IMR-90 (cell line): ENCODE measurements at regions not wholly inside any gene's neighbourhood (a gene's known extent, or its start where the extent isn't known, plus 50 kb on each side); places are given as distances from the start of the nearest gene placed in this dataset.

Experiments used
- ATAC-seq: fragments of 200-7000 bp; cut with Tn5 transposase; 2 replicates; pipeline ENCODE4 v1.9.1; 2020; ENCODE audit warnings: low read depth, mild to moderate bottlenecking, moderate library complexity
- BruUV-seq: library from RNA; stranded (reverse); fragments of 400-500 nt; replicated peaks from 2 replicates; lab custom pipeline; 2021; lab: Mats Ljungman, UMichigan
- CTCF ChIA-PET: fragments of 300-600 bp; formaldehyde crosslinking; extraction: SDS; loops from one replicate; lab custom pipeline; 2021; ENCODE audit warnings: antibody characterized with exemption; lab: Yijun Ruan, JAX
- POLR2A ChIA-PET: fragments of 300-600 bp; sonication (Branson Sonifier 250); formaldehyde crosslinking; loops from one replicate; lab custom pipeline; 2022; ENCODE audit warnings: antibody characterized with exemption; ENCODE audit not compliant: unreplicated experiment; lab: Charles Lee
- DNase-seq: peaks from one replicate; pipeline ENCODE4 v3.0.0; 2013
- H2AFZ ChIP-seq: replicated peaks from 2 replicates; pipeline ENCODE3; 2013; ENCODE audit warnings: low read length, mild to moderate bottlenecking; ENCODE audit not compliant: poor library complexity
- H2AK5ac ChIP-seq: 2 replicates; pipeline ENCODE4 v1.6.1; 2013; ENCODE audit warnings: low read depth, low read length, inconsistent platforms
- H2AK9ac ChIP-seq: replicated peaks from 2 replicates; pipeline ENCODE3; 2013; ENCODE audit warnings: mild to moderate bottlenecking, low read depth, low read length, moderate library complexity; ENCODE audit not compliant: poor library complexity
- H2BK120ac ChIP-seq: 2 replicates; pipeline ENCODE4 v1.6.1; 2013; ENCODE audit warnings: low read depth, low read length, inconsistent platforms
- H2BK15ac ChIP-seq: 3 replicates; pipeline ENCODE4 v1.6.1; 2013; ENCODE audit warnings: low read depth, low read length, inconsistent platforms
- H2BK20ac ChIP-seq: 2 replicates; pipeline ENCODE4 v1.6.1; 2013; ENCODE audit warnings: low read depth, mild to moderate bottlenecking, inconsistent platforms, low read length, moderate library complexity
- H2BK5ac ChIP-seq: 2 replicates; pipeline ENCODE4 v1.6.1; 2013; ENCODE audit warnings: mild to moderate bottlenecking, low read depth, low read length, inconsistent platforms; ENCODE audit not compliant: poor library complexity, severe bottlenecking
- H3K14ac ChIP-seq: replicated peaks from 2 replicates; pipeline ENCODE4 v1.6.1; 2013; ENCODE audit warnings: low read depth, low read length, inconsistent platforms
- H3K18ac ChIP-seq: 2 replicates; pipeline ENCODE4 v1.6.1; 2013; ENCODE audit warnings: low read depth, low read length, control low read depth
- H3K23ac ChIP-seq: 2 replicates; pipeline ENCODE4 v1.6.1; 2013; ENCODE audit warnings: low read depth, low read length, inconsistent platforms
- H3K27ac ChIP-seq: 2 replicates; pipeline ENCODE4 v1.5.1; 2013; ENCODE audit warnings: mild to moderate bottlenecking, control low read depth, low read length; ENCODE audit not compliant: insufficient read depth
- H3K27me3 ChIP-seq: 2 replicates; pipeline ENCODE4 v1.6.1; 2013; ENCODE audit warnings: low read length; ENCODE audit not compliant: control insufficient read depth, insufficient read depth
- H3K36me3 ChIP-seq: 2 replicates; pipeline ENCODE4 v1.6.1; 2013; ENCODE audit warnings: low read length, mixed read lengths; ENCODE audit not compliant: control insufficient read depth, insufficient read depth
- H3K4ac ChIP-seq: 2 replicates; pipeline ENCODE4 v1.6.1; 2013; ENCODE audit warnings: low read depth, low read length, inconsistent platforms
- H3K4me1 ChIP-seq: 2 replicates; pipeline ENCODE4 v1.6.1; 2013; ENCODE audit warnings: low read length, mixed read lengths; ENCODE audit not compliant: control insufficient read depth, insufficient read depth
- H3K4me2 ChIP-seq: 2 replicates; pipeline ENCODE4 v1.6.1; 2013; ENCODE audit warnings: low read depth, mild to moderate bottlenecking, control low read depth, low read length, moderate library complexity
- H3K4me3 ChIP-seq: 2 replicates; pipeline ENCODE4 v1.5.1; 2013; ENCODE audit warnings: low read depth, mild to moderate bottlenecking, control low read depth, low read length, moderate library complexity; ENCODE audit not compliant: insufficient read depth
- H3K56ac ChIP-seq: 2 replicates; pipeline ENCODE4 v1.6.1; 2013; ENCODE audit warnings: low read length, inconsistent platforms; ENCODE audit not compliant: insufficient read depth; ENCODE audit errors: extremely low read depth
- H3K79me1 ChIP-seq, 2 experiments: 2 replicates each; pipeline ENCODE4 v1.6.1; 2013; ENCODE audit warnings: low read length in 2 of 2, inconsistent platforms in 1 of 2, low read depth in 1 of 2
- H3K9ac ChIP-seq: 2 replicates; pipeline ENCODE4 v1.6.1; 2013; ENCODE audit warnings: low read depth, low read length, control low read depth
- H3K9me1 ChIP-seq: 2 replicates; pipeline ENCODE4 v1.6.1; 2013; ENCODE audit warnings: low read length, inconsistent platforms; ENCODE audit not compliant: insufficient read depth
- H3K9me3 ChIP-seq: 2 replicates; pipeline ENCODE4 v1.6.1; 2013; ENCODE audit warnings: low read length; ENCODE audit not compliant: control insufficient read depth, insufficient read depth
- H4K20me1 ChIP-seq: 2 replicates; pipeline ENCODE4 v1.6.1; 2013; ENCODE audit warnings: low read length, inconsistent platforms; ENCODE audit not compliant: insufficient read depth
- H4K5ac ChIP-seq: 2 replicates; pipeline ENCODE4 v1.6.1; 2013; ENCODE audit warnings: mild to moderate bottlenecking, low read depth, low read length, control low read depth
- H4K8ac ChIP-seq, 2 experiments: 2 replicates each; pipeline ENCODE4 v1.6.1; 2013; ENCODE audit warnings: low read depth in 2 of 2, low read length in 2 of 2, control low read depth in 1 of 2, inconsistent platforms in 1 of 2
- H4K91ac ChIP-seq: 2 replicates; pipeline ENCODE4 v1.6.1; 2013; ENCODE audit warnings: low read depth, low read length, inconsistent platforms; ENCODE audit not compliant: insufficient read depth
- BHLHE40 ChIP-seq: fragments of 150-350 bp; IDR thresholded peaks from 2 replicates; pipeline ENCODE4 v1.6.1; 2016; ENCODE audit warnings: mild to moderate bottlenecking, low read depth, low read length
- CEBPB ChIP-seq: IDR thresholded peaks from 2 replicates; pipeline ENCODE4 v1.6.1; 2012; ENCODE audit warnings: low read depth, low read length, improper control_type of control experiment
- CHD1 ChIP-seq: IDR thresholded peaks from 2 replicates; pipeline ENCODE4 v1.6.1; 2012; ENCODE audit warnings: low read depth, low read length, improper control_type of control experiment
- CTCF ChIP-seq: conservative IDR thresholded peaks from 2 replicates; pipeline ENCODE4 v1.5.1; 2012; ENCODE audit warnings: mild to moderate bottlenecking, low read depth, low read length, improper control_type of control experiment
- ELK1 ChIP-seq: fragments of 150-350 bp; IDR thresholded peaks from 2 replicates; pipeline ENCODE4 v1.6.1; 2016; ENCODE audit warnings: low read depth, mild to moderate bottlenecking, low read length, moderate library complexity, borderline replicate concordance
- FOS ChIP-seq: fragments of 150-350 bp; IDR thresholded peaks from 2 replicates; pipeline ENCODE4 v1.6.1; 2016; ENCODE audit warnings: low read depth, low read length
- MAFK ChIP-seq: IDR thresholded peaks from 2 replicates; pipeline ENCODE4 v1.6.1; 2012; ENCODE audit warnings: low read depth, low read length, improper control_type of control experiment
- MXI1 ChIP-seq: IDR thresholded peaks from 2 replicates; pipeline ENCODE4 v1.6.1; 2012; ENCODE audit warnings: low read depth, mild to moderate bottlenecking, low read length, moderate library complexity, borderline replicate concordance
- NFE2L2 ChIP-seq: fragments of 150-350 bp; IDR thresholded peaks from 2 replicates; pipeline ENCODE4 v1.6.1; 2016; ENCODE audit warnings: low read depth, mild to moderate bottlenecking, low read length
- POLR2A ChIP-seq: IDR thresholded peaks from 2 replicates; pipeline ENCODE4 v1.6.1; 2012; ENCODE audit warnings: mild to moderate bottlenecking, low read depth, low read length
- RAD21 ChIP-seq: IDR thresholded peaks from 2 replicates; pipeline ENCODE4 v1.6.1; 2012; ENCODE audit warnings: low read length, improper control_type of control experiment
- RCOR1 ChIP-seq: IDR thresholded peaks from 2 replicates; pipeline ENCODE4 v1.6.1; 2012; ENCODE audit warnings: mild to moderate bottlenecking, low read length, improper control_type of control experiment; ENCODE audit not compliant: insufficient replicate concordance
- RFX5 ChIP-seq: IDR thresholded peaks from 2 replicates; pipeline ENCODE4 v1.8.0; 2012; ENCODE audit warnings: low read depth, mild to moderate bottlenecking, low read length, moderate library complexity
- SMC3 ChIP-seq: fragments of 150-350 bp; IDR thresholded peaks from 2 replicates; pipeline ENCODE4 v1.6.1; 2016; ENCODE audit warnings: low read depth, mild to moderate bottlenecking, antibody characterized with exemption, low read length, moderate library complexity
- USF2 ChIP-seq: fragments of 150-350 bp; IDR thresholded peaks from 2 replicates; pipeline ENCODE4 v1.6.1; 2017; ENCODE audit warnings: mild to moderate bottlenecking, antibody characterized with exemption, low read length, low read depth
- WGBS, 2 experiments: methylation state at CpG; one replicate each; pipeline versions ENCODE4 v1.1.5 to v1.1.7; 2013; ENCODE audit warnings: missing lambda C conversion rate in 2 of 2; ENCODE audit not compliant: insufficient read length in 1 of 2; ENCODE audit errors: extremely low coverage in 2 of 2; 5-methylcytosine and 5-hydroxymethylcytosine counted together
- dilution Hi-C: fragments of 300-500 bp; cut with HindIII; formaldehyde crosslinking; loops from one replicate; pipeline ENCODE4 v1.14.3; 2018; ENCODE audit warnings: low sequenced_read_pairs; ENCODE audit not compliant: unreplicated experiment
- in situ Hi-C: fragments of 300-500 bp; cut with MboI; formaldehyde crosslinking; loops from 3 replicates; pipeline ENCODE4 v1.14.3; 2019; ENCODE audit warnings: low sequenced_read_pairs, inconsistent platforms, mixed read lengths
- intact Hi-C: fragments of 100-400 bp; cut with micrococcal nuclease; formaldehyde crosslinking; loops from 2 replicates; pipeline ENCODE4 v1.10.0; 2022

- no CpG with 5 or more reads among the region's 3 CpGs for WGBS, 2 experiments
Measured at GRCh38 chr11:42490506-42490905, 821.3 kb upstream of the API5 start.

More at GRCh38 chr11:42490506-42490905, 821.3 kb upstream of the API5 start:
- no peak overlapping the region for H2AK5ac ChIP-seq
- H4K5ac ChIP-seq: no peak overlapping the region
- H3K18ac ChIP-seq: no peak overlapping the region
- H3K27me3 ChIP-seq: no peaks in the 10 kb centered on the region
- no peak overlapping the region for H2AFZ ChIP-seq
- H3K79me1 ChIP-seq: no peaks in the 10 kb centered on the region
- no peaks in the 10 kb centered on the region for H3K36me3 ChIP-seq
- H3K9me3 ChIP-seq: no peaks in the 10 kb centered on the region
- DNase-seq: no peak
- in situ Hi-C loops (no loop called here), dilution Hi-C loops (no loop called here), intact Hi-C loops (no loop called here)
- H3K23ac ChIP-seq: no peak overlapping the region
- ChIA-PET CTCF (no interaction called here), POLR2A (no interaction called here)
- no peaks in the 10 kb centered on the region for H3K4me1 ChIP-seq
- TF ChIP-seq FOS (no peak), RCOR1 (no peak), CTCF (no peak), CEBPB (no peak), USF2 (no peak), RAD21 (no peak), ELK1 (no peak), NFE2L2 (no peak), RFX5 (no peak), SMC3 (no peak), MAFK (no peak), MXI1 (no peak), CHD1 (no peak), BHLHE40 (no peak), POLR2A (no peak)
- BruUV-seq: no TSS peak
- H2BK20ac ChIP-seq: no peak overlapping the region
- no peak overlapping the region for H3K27ac ChIP-seq
- no peak overlapping the region for H2BK15ac ChIP-seq
- no peak overlapping the region for H4K8ac ChIP-seq
- no peaks in the 10 kb centered on the region for H3K9me1 ChIP-seq
- H2BK5ac ChIP-seq: no peak overlapping the region
- no peak overlapping the region for H3K14ac ChIP-seq
- no peak overlapping the region for H2AK9ac ChIP-seq
- H4K91ac ChIP-seq: no peak overlapping the region
- no peak overlapping the region for H3K9ac ChIP-seq
- H3K4ac ChIP-seq: no peak overlapping the region
- no peak overlapping the region for H3K56ac ChIP-seq
- H2BK120ac ChIP-seq: no peak overlapping the region
- no peak for ATAC-seq
- H3K4me2 ChIP-seq: no peak overlapping the region
- no peaks in the 10 kb centered on the region for H4K20me1 ChIP-seq
- no peak overlapping the region for H3K4me3 ChIP-seq
